IMR-90 (cell line): ENCODE measurements at regions not wholly inside any gene's neighbourhood (a gene's known extent, or its start where the extent isn't known, plus 50 kb on each side); places are given as distances from the start of the nearest gene placed in this dataset.

ENCODE experiments used
- ATAC-seq: fragments of 200-7000 bp; cut with Tn5 transposase; 2 replicates; pipeline ENCODE4 v1.9.1; 2020; ENCODE audit warnings: low read depth, mild to moderate bottlenecking, moderate library complexity
- BruUV-seq: library from RNA; stranded (reverse); fragments of 400-500 nt; replicated peaks from 2 replicates; lab custom pipeline; 2021; lab: Mats Ljungman, UMichigan
- CTCF ChIA-PET: fragments of 300-600 bp; formaldehyde crosslinking; extraction: SDS; loops from one replicate; lab custom pipeline; 2021; ENCODE audit warnings: antibody characterized with exemption; lab: Yijun Ruan, JAX
- POLR2A ChIA-PET: fragments of 300-600 bp; sonication (Branson Sonifier 250); formaldehyde crosslinking; loops from one replicate; lab custom pipeline; 2022; ENCODE audit warnings: antibody characterized with exemption; ENCODE audit not compliant: unreplicated experiment; lab: Charles Lee
- DNase-seq: peaks from one replicate; pipeline ENCODE4 v3.0.0; 2013
- H2AFZ ChIP-seq: replicated peaks from 2 replicates; pipeline ENCODE3; 2013; ENCODE audit warnings: low read length, mild to moderate bottlenecking; ENCODE audit not compliant: poor library complexity
- H2AK5ac ChIP-seq: 2 replicates; pipeline ENCODE4 v1.6.1; 2013; ENCODE audit warnings: low read depth, low read length, inconsistent platforms
- H2AK9ac ChIP-seq: replicated peaks from 2 replicates; pipeline ENCODE3; 2013; ENCODE audit warnings: mild to moderate bottlenecking, low read depth, low read length, moderate library complexity; ENCODE audit not compliant: poor library complexity
- H2BK120ac ChIP-seq: 2 replicates; pipeline ENCODE4 v1.6.1; 2013; ENCODE audit warnings: low read depth, low read length, inconsistent platforms
- H2BK15ac ChIP-seq: 3 replicates; pipeline ENCODE4 v1.6.1; 2013; ENCODE audit warnings: low read depth, low read length, inconsistent platforms
- H2BK20ac ChIP-seq: 2 replicates; pipeline ENCODE4 v1.6.1; 2013; ENCODE audit warnings: low read depth, mild to moderate bottlenecking, inconsistent platforms, low read length, moderate library complexity
- H2BK5ac ChIP-seq: 2 replicates; pipeline ENCODE4 v1.6.1; 2013; ENCODE audit warnings: mild to moderate bottlenecking, low read depth, low read length, inconsistent platforms; ENCODE audit not compliant: poor library complexity, severe bottlenecking
- H3K14ac ChIP-seq: replicated peaks from 2 replicates; pipeline ENCODE4 v1.6.1; 2013; ENCODE audit warnings: low read depth, low read length, inconsistent platforms
- H3K18ac ChIP-seq: 2 replicates; pipeline ENCODE4 v1.6.1; 2013; ENCODE audit warnings: low read depth, low read length, control low read depth
- H3K23ac ChIP-seq: 2 replicates; pipeline ENCODE4 v1.6.1; 2013; ENCODE audit warnings: low read depth, low read length, inconsistent platforms
- H3K27ac ChIP-seq: 2 replicates; pipeline ENCODE4 v1.5.1; 2013; ENCODE audit warnings: mild to moderate bottlenecking, control low read depth, low read length; ENCODE audit not compliant: insufficient read depth
- H3K27me3 ChIP-seq: 2 replicates; pipeline ENCODE4 v1.6.1; 2013; ENCODE audit warnings: low read length; ENCODE audit not compliant: control insufficient read depth, insufficient read depth
- H3K36me3 ChIP-seq: 2 replicates; pipeline ENCODE4 v1.6.1; 2013; ENCODE audit warnings: low read length, mixed read lengths; ENCODE audit not compliant: control insufficient read depth, insufficient read depth
- H3K4ac ChIP-seq: 2 replicates; pipeline ENCODE4 v1.6.1; 2013; ENCODE audit warnings: low read depth, low read length, inconsistent platforms
- H3K4me1 ChIP-seq: 2 replicates; pipeline ENCODE4 v1.6.1; 2013; ENCODE audit warnings: low read length, mixed read lengths; ENCODE audit not compliant: control insufficient read depth, insufficient read depth
- H3K4me2 ChIP-seq: 2 replicates; pipeline ENCODE4 v1.6.1; 2013; ENCODE audit warnings: low read depth, mild to moderate bottlenecking, control low read depth, low read length, moderate library complexity
- H3K4me3 ChIP-seq: 2 replicates; pipeline ENCODE4 v1.5.1; 2013; ENCODE audit warnings: low read depth, mild to moderate bottlenecking, control low read depth, low read length, moderate library complexity; ENCODE audit not compliant: insufficient read depth
- H3K56ac ChIP-seq: 2 replicates; pipeline ENCODE4 v1.6.1; 2013; ENCODE audit warnings: low read length, inconsistent platforms; ENCODE audit not compliant: insufficient read depth; ENCODE audit errors: extremely low read depth
- H3K79me1 ChIP-seq, 2 experiments: 2 replicates each; pipeline ENCODE4 v1.6.1; 2013; ENCODE audit warnings: low read length in 2 of 2, inconsistent platforms in 1 of 2, low read depth in 1 of 2
- H3K9ac ChIP-seq: 2 replicates; pipeline ENCODE4 v1.6.1; 2013; ENCODE audit warnings: low read depth, low read length, control low read depth
- H3K9me1 ChIP-seq: 2 replicates; pipeline ENCODE4 v1.6.1; 2013; ENCODE audit warnings: low read length, inconsistent platforms; ENCODE audit not compliant: insufficient read depth
- H3K9me3 ChIP-seq: 2 replicates; pipeline ENCODE4 v1.6.1; 2013; ENCODE audit warnings: low read length; ENCODE audit not compliant: control insufficient read depth, insufficient read depth
- H4K20me1 ChIP-seq: 2 replicates; pipeline ENCODE4 v1.6.1; 2013; ENCODE audit warnings: low read length, inconsistent platforms; ENCODE audit not compliant: insufficient read depth
- H4K5ac ChIP-seq: 2 replicates; pipeline ENCODE4 v1.6.1; 2013; ENCODE audit warnings: mild to moderate bottlenecking, low read depth, low read length, control low read depth
- H4K8ac ChIP-seq, 2 experiments: 2 replicates each; pipeline ENCODE4 v1.6.1; 2013; ENCODE audit warnings: low read depth in 2 of 2, low read length in 2 of 2, control low read depth in 1 of 2, inconsistent platforms in 1 of 2
- H4K91ac ChIP-seq: 2 replicates; pipeline ENCODE4 v1.6.1; 2013; ENCODE audit warnings: low read depth, low read length, inconsistent platforms; ENCODE audit not compliant: insufficient read depth
- CEBPB ChIP-seq: IDR thresholded peaks from 2 replicates; pipeline ENCODE4 v1.6.1; 2012; ENCODE audit warnings: low read depth, low read length, improper control_type of control experiment
- ELK1 ChIP-seq: fragments of 150-350 bp; IDR thresholded peaks from 2 replicates; pipeline ENCODE4 v1.6.1; 2016; ENCODE audit warnings: low read depth, mild to moderate bottlenecking, low read length, moderate library complexity, borderline replicate concordance
- MAFK ChIP-seq: IDR thresholded peaks from 2 replicates; pipeline ENCODE4 v1.6.1; 2012; ENCODE audit warnings: low read depth, low read length, improper control_type of control experiment
- POLR2A ChIP-seq: IDR thresholded peaks from 2 replicates; pipeline ENCODE4 v1.6.1; 2012; ENCODE audit warnings: mild to moderate bottlenecking, low read depth, low read length
- RCOR1 ChIP-seq: IDR thresholded peaks from 2 replicates; pipeline ENCODE4 v1.6.1; 2012; ENCODE audit warnings: mild to moderate bottlenecking, low read length, improper control_type of control experiment; ENCODE audit not compliant: insufficient replicate concordance
- WGBS, 2 experiments: methylation state at CpG; one replicate each; pipeline versions ENCODE4 v1.1.5 to v1.1.7; 2013; ENCODE audit warnings: missing lambda C conversion rate in 2 of 2; ENCODE audit not compliant: insufficient read length in 1 of 2; ENCODE audit errors: extremely low coverage in 2 of 2; 5-methylcytosine and 5-hydroxymethylcytosine counted together
- dilution Hi-C: fragments of 300-500 bp; cut with HindIII; formaldehyde crosslinking; loops from one replicate; pipeline ENCODE4 v1.14.3; 2018; ENCODE audit warnings: low sequenced_read_pairs; ENCODE audit not compliant: unreplicated experiment
- in situ Hi-C: fragments of 300-500 bp; cut with MboI; formaldehyde crosslinking; loops from 3 replicates; pipeline ENCODE4 v1.14.3; 2019; ENCODE audit warnings: low sequenced_read_pairs, inconsistent platforms, mixed read lengths
- intact Hi-C: fragments of 100-400 bp; cut with micrococcal nuclease; formaldehyde crosslinking; loops from 2 replicates; pipeline ENCODE4 v1.10.0; 2022

GRCh38 chr21:34017039-34017961 is 56.1 kb upstream of the MRPS6 start (continued):
- no peak for TF ChIP-seq ELK1
- no peak for TF ChIP-seq MAFK

- DNase-seq (no peak), ATAC-seq (no peak)
- H4K8ac ChIP-seq = no peak overlapping the region
- H2BK120ac ChIP-seq = no peak overlapping the region
- CTCF ChIA-PET = no interaction called here
- no peak overlapping the region for H2BK20ac ChIP-seq
- H3K36me3 ChIP-seq = no peaks in the 10 kb centered on the region
- POLR2A ChIA-PET = no interaction called here
- H3K27me3 ChIP-seq = no peaks in the 10 kb centered on the region
- no TSS peak for BruUV-seq
- no peaks in the 10 kb centered on the region for H3K4me1 ChIP-seq
- dilution Hi-C loops = no loop called here
- TF ChIP-seq RCOR1 (no peak), POLR2A (no peak), ELK1 (no peak), CEBPB (no peak)
- peaks cover 24% of the 10 kb centered on the region for H3K9me3 ChIP-seq
- WGBS, 2 experiments = 67% methylated on average over 1 of the region's 3 CpGs; no CpG with 5 or more reads in 1 of the 2 experiments
- no peak overlapping the region for H2AFZ ChIP-seq
- no peaks in the 10 kb centered on the region for H3K9me1 ChIP-seq
- H2BK5ac ChIP-seq = no peak overlapping the region
- intact Hi-C loops = no loop called here
- no peak overlapping the region for H3K18ac ChIP-seq
- H3K4ac ChIP-seq = no peak overlapping the region
- no peak overlapping the region for H3K4me2 ChIP-seq
- H3K14ac ChIP-seq = no peak overlapping the region
- no peak overlapping the region for H3K56ac ChIP-seq
- H3K79me1 ChIP-seq = no peaks in the 10 kb centered on the region
- H3K9ac ChIP-seq = no peak overlapping the region
- no peak overlapping the region for H4K5ac ChIP-seq
- no peak overlapping the region for H3K27ac ChIP-seq
- H3K4me3 ChIP-seq = no peak overlapping the region
- H2BK15ac ChIP-seq = no peak overlapping the region
- no peak overlapping the region for H2AK5ac ChIP-seq
- in situ Hi-C loops = no loop called here
- no peak overlapping the region for H2AK9ac ChIP-seq
- H4K20me1 ChIP-seq = no peaks in the 10 kb centered on the region
- no peak overlapping the region for H4K91ac ChIP-seq
- no peak overlapping the region for H3K23ac ChIP-seq
Observed at GRCh38 chr21:34012640-34013039, 60.7 kb upstream of the MRPS6 start.
